ENCODE measurements at regions not wholly inside any gene's neighbourhood (a gene's known extent, or its start where the extent isn't known, plus 50 kb on each side); places are given as distances from the start of the nearest gene placed in this dataset.

DNA sequence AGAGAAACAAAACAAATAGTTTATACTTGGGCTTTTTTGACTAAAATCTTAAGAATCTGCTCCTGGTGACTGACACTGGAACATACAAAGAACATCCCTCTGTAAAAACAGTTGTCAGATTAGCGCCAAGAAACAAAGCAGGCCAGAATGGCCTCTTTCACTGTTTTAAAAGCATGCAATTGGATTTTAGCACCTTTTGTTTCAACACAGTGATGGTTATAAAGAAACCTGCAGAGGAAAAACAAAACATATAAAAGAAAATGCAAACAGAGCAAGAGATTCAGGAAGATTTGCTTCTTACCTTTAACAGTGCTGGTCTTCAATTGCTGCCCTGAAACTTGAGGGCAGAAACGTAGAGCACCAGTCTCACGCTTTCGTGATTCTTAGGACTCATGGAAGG is 652.2 kb upstream of the KCND2 start:
- Histone ChIP-seq H4K8ac (ENCODE audit: low read depth in 2 of 2, low read length in 2 of 2) (no peak overlapping the region), H3K79me1 (ENCODE audit: low read depth in 1 of 2, low read length in 2 of 2) (no peaks in the 10 kb centered on the region), H3K4me1 (ENCODE audit: control insufficient read depth, insufficient read depth, low read length) (no peaks in the 10 kb centered on the region), H4K20me1 (ENCODE audit: insufficient read depth, low read length) (no peaks in the 10 kb centered on the region), H3K27me3 (ENCODE audit: control insufficient read depth, insufficient read depth, low read length) (no peaks in the 10 kb centered on the region), H2BK5ac (ENCODE audit: low read depth, low read length, poor library complexity, severe bottlenecking) (no peak overlapping the region), H4K91ac (ENCODE audit: insufficient read depth, low read depth, low read length) (no peak overlapping the region), H3K4ac (ENCODE audit: low read depth, low read length) (no peak overlapping the region), H3K9ac (ENCODE audit: low read depth, low read length) (no peak overlapping the region), H2AFZ (replicated peaks; ENCODE audit: low read length, poor library complexity) (no peak overlapping the region), H3K14ac (replicated peaks; ENCODE audit: low read depth, low read length) (no peak overlapping the region), H2AK9ac (replicated peaks; ENCODE audit: low read depth, low read length, poor library complexity) (no peak overlapping the region), H3K9me1 (ENCODE audit: insufficient read depth, low read length) (no peaks in the 10 kb centered on the region), H2AK5ac (ENCODE audit: low read depth, low read length) (no peak overlapping the region), H2BK15ac (ENCODE audit: low read depth, low read length) (no peak overlapping the region), H4K5ac (ENCODE audit: low read depth, low read length) (no peak overlapping the region), H3K27ac (ENCODE audit: insufficient read depth, low read length) (no peak overlapping the region), H3K4me2 (ENCODE audit: low read depth, low read length) (no peak overlapping the region), H3K18ac (ENCODE audit: low read depth, low read length) (no peak overlapping the region), H3K9me3 (ENCODE audit: control insufficient read depth, insufficient read depth, low read length) (no peaks in the 10 kb centered on the region), H3K23ac (ENCODE audit: low read depth, low read length) (no peak overlapping the region), H3K56ac (ENCODE audit: extremely low read depth, insufficient read depth, low read length) (no peak overlapping the region), H2BK20ac (ENCODE audit: low read depth, low read length) (no peak overlapping the region), H3K4me3 (ENCODE audit: insufficient read depth, low read depth, low read length) (no peak overlapping the region), H2BK120ac (ENCODE audit: low read depth, low read length) (no peak overlapping the region), H3K36me3 (ENCODE audit: control insufficient read depth, insufficient read depth, low read length) (no peaks in the 10 kb centered on the region)
- DNase-seq, result no peak
- no peak for ATAC-seq (ENCODE audit: low read depth)
- POLR2A ChIA-PET (ENCODE audit: unreplicated experiment), result no interaction called here
- BruUV-seq (replicated peaks), result no TSS peak
- intact Hi-C loops (cut with micrococcal nuclease), result no loop called here
- no peak for TF ChIP-seq MAFK (IDR thresholded peaks at IDR 0.05; ENCODE audit: low read depth, low read length)
- in situ Hi-C loops (cut with MboI; ENCODE audit: low sequenced_read_pairs), result no loop called here
- CTCF ChIA-PET, result no interaction called here
- 60% methylated on average over 1 of the region's 4 CpGs; no CpG with 5 or more reads in 1 of the 2 experiments for WGBS, 2 experiments (ENCODE audit: extremely low coverage in 2 of 2, insufficient read length in 1 of 2)
- dilution Hi-C loops (cut with HindIII; ENCODE audit: low sequenced_read_pairs, unreplicated experiment), result no loop called here

Data from IMR-90 (cell line).